HG02870 (cell line): ENCODE measurements at regions not wholly inside any gene's neighbourhood (a gene's known extent, or its start where the extent isn't known, plus 50 kb on each side); places are given as distances from the start of the nearest gene placed in this dataset.

Source experiments
- ATAC-seq: cut with Tn5 transposase; IDR thresholded peaks from one replicate; pipeline ENCODE4 v1.9.1; 2021; ENCODE audit warnings: mild to moderate bottlenecking, moderate library complexity; ENCODE audit not compliant: unreplicated experiment

DNA sequence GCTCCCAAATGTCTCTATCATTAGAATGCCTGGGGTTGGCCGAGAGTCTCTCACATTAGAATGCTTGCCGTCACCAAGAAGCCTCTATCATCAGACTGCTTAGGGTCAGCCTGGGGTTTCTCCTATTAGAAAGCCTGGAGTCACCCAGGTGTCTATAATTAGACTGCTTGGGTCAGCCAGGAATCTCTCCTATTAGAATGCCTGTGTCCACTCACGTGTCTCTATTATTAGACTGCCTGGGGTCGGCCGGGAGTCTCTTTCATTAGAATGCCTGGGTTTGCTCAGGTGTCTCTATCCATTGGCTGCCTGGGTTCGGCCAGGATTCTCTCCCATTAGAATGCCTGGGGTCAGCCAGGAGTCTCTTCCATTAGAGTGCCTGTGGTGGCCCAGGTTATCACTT, 1453.1 kb downstream of the UQCRFS1 start:
- no peak for ATAC-seq

DNA sequence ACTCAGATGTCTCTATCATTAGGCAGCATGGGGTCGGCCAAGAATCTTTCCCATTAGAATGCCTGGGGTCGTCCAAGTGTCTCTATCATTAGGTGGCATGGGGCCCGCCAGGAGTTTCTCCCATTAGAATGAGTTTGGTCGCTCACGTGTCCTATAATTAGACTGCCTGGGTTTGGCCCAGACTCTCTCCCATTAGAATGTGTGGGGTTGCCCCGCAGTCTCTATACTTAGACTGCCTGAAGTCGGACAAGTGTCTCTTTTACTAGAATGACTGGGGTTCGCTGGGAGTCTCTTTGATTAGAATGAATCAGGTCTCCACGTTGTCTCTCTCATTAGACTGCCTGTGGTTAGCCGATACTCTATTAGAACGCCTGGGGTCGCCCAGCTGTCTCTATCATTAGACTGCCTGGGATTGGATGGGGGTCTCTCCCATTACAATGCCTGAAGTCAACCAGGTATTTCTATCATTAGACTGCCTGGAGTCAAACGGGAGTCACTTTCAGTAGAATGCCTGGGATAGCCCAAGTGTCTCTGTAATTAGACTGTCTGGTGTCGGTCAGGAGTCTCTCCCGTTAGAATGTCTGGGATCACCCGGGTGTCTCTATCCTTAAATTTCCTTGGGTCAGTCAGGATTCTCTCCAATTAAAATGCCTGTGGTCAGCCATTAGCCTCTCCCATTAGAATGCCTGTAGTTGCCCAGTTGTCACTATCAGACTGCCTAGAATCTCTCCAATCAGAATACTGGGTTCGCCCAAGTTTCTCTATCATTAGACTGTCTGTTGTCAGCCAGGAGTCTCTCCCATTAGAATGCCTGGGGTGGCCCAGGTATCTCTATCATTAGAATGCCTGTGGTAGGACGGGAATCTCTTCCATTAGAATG, 1454.1 kb downstream of the UQCRFS1 start:
- ATAC-seq: no peak

DNA sequence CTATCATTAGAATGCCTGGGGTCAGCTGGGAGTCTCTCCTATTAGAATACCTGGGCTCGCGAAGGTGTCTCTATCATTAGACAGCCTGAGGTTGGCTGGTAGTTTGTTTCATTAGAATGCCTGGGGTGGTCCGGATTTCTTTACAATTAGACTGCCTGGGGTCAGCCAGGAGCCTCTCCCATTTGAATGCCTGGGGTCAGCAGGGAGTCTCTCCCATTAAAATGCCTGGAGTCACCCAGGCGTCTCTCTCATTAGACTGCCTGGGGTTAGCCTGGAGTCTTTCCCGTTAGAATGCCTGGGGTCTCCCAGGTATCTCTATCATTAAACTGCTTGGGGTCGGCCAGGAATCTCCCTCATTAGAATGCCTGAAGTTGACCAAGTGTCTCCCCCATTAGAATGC, 1458.3 kb downstream of the UQCRFS1 start:
- ATAC-seq: no peak

DNA sequence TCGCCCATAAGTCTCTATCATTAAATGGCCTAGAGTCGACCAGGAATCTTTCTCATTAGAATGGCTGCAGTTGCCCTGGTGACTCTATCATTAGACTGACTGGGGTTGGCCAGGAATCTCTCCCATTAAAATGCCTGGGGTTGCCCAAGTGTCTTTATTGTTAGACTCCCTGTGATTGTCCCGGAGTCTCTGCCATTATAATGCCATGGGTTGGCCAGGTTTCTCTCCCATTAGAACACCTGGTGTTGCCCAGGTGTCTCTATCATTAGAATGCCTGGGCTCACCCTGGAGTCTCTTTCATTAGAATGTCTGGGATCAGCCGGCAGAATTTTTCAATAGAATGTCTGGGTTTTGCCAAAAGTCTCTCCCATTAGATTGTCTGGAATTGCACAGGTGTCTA, 1459.3 kb downstream of the UQCRFS1 start:
- ATAC-seq: no peak

DNA sequence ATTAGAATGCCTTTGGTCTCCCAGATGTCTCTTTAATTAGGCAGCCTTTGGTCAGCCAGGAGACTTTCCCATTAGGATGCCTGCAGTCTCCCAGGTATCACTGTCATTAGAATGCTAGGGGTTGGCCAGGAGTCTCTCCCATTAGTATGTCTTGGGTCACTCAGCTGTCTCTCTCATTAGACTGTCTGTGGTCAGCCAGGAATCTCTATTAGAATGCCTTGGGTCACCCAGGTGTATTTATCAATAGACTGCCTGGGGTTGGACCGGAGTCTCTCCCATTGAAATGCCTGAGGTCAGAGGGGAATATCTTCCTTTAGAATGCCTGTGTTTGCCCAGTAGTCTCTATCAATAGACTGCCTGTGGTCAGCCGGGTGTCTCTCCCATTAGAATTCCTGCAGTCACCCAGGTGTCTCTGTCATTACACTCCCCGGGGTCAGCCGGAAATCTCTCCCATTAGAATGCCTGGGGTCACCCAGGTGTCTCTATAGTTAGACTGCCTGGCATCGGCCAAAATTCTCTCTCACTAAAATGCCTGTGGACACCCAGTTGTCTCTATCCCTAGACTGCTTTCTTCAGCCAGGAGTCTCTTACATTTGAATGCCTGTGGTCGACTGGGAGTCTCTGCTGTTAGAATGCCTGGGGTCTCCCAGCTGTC, 1460.3 kb downstream of the UQCRFS1 start:
- no peak for ATAC-seq

DNA sequence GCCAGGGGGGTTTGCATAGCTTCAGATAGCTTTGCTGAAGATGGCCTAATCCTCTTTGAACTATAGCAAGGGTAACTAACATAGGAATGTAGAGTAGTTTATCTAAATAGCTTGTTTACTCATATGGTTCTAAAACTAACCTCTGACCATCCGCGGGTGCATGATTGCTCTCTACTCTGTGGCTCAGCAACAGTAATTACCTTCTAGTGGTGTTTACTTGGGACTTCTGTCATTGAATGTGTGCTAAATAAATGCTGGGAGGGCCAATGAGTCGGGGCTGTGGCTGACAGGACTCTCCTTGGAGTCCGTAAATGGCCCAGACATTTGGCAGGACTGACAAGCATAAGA, 1461.9 kb downstream of the UQCRFS1 start:
- no peak for ATAC-seq

DNA sequence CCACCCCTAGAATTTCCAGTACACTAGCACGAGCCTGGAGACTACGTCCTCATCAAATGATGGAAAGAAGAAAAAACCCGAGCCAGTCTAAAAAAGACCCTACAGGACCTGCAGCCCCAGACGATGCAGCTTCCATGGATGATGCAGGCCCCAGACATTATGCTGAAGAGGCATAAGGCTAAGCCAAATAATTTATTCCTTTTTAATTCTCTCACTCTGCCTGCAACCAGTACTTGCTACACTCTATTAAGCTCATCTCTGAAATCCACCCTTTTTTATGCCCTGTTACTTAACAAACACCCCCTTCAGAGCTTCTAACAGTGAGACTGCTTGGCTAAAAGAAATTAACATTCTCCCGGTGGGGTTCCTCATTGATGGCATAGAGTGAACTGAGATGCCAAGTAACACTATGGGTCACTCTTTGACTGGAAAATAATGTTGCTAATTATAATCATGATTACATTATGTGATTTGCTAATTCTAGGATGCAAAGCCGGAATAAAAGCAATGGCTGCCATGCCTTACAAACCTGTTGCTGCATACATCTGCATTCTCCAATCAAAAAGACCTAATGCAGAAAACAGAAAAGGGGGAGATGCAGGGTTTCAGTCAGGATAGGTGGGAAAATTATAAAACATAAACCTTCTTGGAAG, 1462.4 kb downstream of the UQCRFS1 start:
- no peak for ATAC-seq

DNA sequence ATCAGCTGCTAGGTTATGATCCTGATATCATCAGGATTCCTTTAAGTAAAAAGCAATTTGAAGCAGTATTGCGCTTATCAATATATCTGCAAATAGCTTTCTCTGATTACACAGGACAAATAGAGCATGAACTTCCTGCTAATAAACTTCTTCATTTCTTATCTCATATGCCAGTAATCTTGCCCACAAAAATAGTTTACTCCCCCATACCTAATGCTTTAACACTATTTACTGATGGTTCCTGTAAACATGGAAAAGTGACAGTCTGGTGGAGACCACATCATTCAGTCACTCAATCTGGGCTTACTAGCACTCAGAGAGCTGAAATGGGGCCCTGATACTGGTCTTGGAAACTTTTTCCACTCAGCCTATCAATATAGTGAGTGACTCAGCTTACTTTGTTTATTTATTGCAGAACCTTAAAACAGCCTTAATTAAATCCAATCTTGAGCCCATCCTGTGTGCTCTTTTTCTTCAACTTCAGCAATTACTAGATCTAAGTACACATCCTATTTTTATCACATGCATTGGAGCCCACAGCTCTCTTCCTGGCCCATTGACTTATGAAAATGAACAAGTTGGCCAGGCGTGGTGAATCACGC, 1464.3 kb downstream of the UQCRFS1 start:
- no peak for ATAC-seq

DNA sequence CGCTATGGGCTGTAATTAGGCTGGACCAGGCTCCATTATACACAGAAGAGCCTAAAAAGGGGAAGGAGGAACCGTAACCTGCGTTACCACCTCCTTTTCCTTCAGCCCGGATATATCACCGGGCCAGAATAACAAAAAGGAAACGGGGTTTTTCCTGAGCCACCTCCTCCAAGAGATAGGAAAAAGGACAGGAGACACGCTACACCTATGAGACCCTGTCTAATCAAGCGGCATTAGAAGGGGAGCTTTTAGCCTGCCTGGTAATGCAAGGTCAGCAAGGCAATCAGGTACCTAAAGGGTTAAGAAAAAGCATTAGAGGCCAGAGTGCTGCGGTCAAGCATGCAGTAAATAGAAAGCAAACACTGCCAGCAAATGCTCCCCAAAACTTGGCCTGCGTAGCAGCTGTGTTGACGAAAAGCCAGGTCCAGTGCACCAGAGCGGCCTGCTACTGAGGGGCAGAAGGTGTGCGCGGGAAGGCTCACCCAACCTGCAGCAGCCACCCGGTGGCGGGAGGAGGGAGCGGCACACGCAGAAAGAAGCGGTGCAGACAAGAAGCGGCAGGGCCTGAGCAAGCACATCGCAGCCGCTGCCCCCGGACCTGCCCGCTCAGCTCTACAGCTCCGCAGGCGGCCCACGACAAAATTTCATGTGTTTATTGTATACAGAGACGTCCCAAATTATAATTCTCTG, 1466.1 kb downstream of the UQCRFS1 start:
- ATAC-seq: no peak

DNA sequence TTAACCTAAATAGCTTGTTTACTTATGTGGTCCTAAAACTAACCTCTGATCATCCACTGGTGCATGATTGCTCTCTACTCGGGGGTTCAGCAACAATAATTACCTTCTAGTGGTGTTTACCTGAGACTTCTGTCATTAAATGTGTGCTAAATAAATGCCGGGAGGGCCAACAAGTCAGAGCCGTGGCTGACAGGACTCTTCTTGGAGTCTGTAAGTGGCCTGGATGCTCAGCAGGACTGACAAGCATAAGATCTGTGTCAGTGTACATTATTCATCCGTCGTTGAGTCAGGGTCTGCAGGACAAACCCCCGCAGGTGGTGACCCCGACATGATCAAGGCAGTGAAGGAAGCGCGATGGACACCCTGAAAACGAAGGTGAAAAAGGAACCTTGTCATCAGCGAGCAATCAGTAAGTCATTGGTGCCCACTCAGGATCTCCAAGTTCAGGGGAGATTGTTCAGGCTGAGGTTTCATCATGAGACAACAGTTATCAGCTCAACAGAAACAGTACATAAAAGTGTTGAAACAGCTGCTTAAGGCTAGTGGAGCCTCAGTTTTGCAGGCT, 1466.9 kb downstream of the UQCRFS1 start:
- no peak for ATAC-seq

DNA sequence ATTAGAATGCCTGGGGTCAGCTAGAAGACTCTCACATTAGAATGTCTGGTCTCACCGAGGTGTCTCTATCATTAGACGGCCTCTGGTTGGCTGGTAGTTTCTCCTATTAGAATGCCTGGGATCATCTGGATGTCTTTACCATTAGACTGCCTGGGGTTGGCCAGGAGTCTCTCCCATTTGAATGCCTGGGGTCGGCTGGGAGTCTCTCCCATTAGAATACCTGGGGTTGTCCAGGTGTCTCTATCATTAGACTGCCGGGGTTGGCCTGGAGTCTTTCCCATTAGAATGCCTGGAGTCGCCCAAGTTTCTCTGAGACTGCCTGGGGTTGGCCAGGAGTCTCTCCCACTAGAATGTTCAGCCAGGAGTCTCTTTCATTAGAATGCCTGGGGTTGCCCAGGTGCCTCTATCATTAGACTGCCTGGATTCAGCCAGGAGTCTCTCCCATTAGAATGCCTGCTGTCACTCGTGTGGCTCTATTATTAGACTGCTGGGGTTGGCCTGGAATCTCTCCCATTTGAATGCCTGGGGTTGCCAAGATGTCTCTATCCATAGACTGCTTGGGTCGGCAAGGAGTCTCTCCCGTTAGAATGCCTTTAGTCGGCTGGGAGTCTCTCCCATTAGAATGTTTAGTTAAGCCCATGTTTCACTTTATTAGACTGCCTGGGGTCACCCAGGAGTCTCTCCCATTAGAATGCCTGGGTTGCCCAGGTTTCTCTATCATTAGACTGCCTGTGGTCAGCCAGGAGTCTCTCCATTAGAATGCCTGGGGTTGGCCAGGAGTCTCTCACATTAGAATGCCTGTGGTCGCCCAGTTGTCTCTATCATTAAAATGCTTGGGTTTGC, 1467.8 kb downstream of the UQCRFS1 start:
- ATAC-seq: no peak

DNA sequence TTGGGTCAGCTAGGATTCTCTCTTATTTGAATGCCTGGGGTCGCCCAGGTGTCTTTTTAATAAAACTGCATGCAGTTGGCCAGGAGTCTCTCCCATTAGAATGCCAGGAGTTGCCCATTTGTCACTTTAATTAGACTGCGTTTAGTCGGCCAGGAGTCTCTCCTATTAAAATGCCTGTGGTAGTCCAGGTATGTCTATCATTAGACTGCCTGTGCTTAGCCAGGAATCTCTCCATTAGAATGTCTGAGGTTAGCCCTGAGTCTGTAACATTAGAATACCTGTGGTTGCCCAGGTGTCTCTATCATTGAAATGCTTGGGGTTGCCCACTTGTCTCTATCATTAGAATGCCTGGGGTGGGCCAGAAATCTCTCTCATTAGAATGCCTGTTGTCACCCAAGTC, 1470.9 kb downstream of the UQCRFS1 start:
- no peak for ATAC-seq

DNA sequence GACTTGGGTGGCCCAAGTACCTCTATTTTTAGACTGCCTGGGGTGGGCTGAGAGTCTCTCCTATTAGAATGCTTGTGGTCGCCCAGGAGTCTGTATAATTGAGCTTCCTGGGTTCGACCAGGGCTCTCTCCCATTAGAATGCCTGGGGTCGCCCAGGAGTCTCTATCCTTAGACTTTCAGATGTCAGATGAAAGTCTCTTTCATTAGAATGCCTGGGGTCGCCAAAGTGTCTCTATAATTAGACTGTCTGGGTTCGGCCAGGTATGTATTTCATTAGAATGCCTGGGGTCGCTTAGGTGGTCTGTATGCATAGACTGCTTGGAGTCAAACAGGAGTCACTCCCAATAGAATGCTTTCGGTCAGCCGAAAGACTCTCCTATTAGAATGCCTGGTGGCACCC, 1471.7 kb downstream of the UQCRFS1 start:
- no peak for ATAC-seq

DNA sequence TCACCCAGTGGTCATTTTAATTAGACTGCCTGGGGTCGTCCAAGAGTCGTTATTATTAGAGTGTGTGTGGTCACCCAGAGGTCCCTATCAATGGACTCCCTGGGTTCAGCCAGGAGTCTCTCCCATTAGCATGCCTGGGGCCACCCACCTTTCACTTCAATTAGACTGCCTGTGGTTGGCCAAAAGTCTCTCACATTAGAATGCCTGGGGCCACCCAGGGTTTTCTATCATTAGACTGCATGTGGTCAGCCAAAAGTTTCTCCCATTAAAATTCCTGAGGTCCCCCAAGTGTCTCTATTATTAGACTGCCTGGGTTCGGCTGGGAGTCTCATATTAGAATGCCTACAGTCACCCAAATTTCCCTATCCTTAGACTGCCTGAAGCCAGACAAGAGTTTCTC, 1472.6 kb downstream of the UQCRFS1 start:
- ATAC-seq: no peak

DNA sequence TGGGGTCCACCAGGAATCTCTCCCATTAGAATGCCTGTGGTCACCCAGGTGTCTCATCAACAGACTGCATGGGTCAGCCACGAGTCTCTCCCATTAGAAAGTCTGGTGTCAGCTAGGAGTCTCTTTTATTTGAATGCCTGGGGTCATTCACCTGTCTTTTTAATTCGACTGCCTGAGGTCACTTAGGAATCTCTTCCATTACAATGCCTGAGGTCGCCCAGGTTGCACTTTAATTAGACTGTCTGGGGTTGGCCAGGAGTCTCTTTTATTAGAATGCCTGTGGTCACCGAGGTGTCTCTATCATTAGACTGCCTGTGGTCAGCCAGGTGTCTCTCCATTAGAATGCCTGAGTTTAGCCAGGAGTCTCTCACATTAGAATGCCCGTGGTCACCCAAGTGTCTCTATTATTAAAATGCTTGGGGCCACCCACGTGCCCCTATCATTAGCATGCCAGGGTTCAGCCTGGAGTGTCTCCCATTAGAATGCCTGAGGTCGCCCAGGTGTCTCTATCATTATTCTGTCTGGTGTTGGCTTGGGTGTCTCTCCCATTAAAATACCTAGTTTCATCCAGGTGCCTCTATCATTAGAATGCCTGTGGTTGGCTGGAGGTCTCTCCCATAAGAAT, 1474.3 kb downstream of the UQCRFS1 start:
- no peak for ATAC-seq

DNA sequence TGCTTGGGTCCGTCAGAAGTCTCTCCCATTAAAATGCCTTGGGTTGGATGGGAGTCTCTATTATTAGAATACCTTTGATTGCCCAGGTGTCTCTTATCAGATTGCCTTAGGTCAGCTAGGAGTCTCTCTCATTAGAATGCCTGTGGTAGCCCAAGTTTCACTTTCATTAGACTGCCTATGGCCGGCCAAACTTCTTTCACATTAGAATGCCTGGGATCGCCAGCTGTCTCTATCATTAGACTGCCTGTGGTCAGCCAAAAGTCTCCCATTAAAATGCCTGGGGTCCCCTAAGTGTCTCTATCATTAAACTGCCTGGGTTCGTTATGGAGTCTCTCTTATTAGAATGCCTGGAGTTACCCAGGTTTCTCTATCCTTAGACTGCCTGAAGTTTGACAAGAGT, 1476.7 kb downstream of the UQCRFS1 start:
- no peak for ATAC-seq

DNA sequence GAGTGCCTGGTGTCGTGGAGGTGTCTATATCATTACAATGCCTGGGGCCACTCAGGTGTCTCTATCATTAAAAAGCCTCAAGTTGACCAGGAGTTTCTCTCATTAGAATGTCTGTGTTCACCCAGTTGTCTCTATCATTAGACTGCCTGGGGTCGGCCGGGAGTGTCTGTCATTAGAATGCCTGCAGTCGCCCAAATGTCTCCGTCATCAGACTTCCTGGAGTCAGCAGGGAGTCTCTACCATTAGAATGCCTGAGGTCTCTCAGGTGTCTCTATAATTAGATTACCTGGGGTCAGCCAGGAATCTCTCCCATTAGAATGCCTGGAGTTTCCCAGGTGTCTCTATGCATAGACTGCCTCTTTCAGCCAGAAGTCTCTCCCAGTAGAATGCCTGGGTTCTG, 1477.6 kb downstream of the UQCRFS1 start:
- ATAC-seq: no peak

DNA sequence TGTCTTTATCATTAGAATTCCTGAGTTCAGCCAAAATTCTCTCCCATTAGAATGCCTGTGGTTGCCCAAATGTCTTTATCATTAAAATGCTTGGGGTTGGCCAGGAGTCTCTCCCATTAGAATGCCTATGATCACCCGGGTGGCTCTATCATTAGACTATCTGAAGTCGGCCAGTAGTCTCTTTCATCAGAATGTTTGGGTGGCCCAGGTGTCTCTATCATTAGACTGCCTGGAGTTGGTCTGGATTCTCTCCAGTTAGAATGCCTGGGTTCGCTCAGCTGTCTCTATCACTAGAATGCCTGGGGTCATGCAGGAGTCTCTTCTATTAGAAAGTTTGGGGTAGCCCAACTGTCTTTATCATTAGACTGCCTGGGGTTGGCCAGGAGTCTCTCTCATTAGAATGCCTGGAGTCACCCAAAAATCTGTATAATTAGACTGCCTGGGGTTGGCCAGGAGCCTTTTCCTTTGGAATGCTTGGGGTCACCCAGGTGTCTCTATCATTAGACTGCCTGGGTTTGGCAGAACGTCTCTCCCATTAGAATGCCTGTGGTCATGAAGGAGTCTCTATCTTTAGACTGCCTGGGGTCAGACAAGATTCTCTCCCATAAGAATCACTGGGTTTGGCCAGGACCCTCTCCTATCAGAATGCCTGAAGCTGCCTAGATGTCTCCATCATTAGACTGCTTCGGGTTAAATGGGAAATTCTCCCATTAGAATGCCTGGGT, 1478.3 kb downstream of the UQCRFS1 start:
- ATAC-seq: no peak
